SK-N-DZ (cell line): ENCODE measurements at regions not wholly inside any gene's neighbourhood (a gene's known extent, or its start where the extent isn't known, plus 50 kb on each side); places are given as distances from the start of the nearest gene placed in this dataset.

Experiments
- DNase-seq: peaks from one replicate; pipeline ENCODE4 v3.0.0-alpha.2; 2015; ENCODE audit warnings: low spot score

DNA sequence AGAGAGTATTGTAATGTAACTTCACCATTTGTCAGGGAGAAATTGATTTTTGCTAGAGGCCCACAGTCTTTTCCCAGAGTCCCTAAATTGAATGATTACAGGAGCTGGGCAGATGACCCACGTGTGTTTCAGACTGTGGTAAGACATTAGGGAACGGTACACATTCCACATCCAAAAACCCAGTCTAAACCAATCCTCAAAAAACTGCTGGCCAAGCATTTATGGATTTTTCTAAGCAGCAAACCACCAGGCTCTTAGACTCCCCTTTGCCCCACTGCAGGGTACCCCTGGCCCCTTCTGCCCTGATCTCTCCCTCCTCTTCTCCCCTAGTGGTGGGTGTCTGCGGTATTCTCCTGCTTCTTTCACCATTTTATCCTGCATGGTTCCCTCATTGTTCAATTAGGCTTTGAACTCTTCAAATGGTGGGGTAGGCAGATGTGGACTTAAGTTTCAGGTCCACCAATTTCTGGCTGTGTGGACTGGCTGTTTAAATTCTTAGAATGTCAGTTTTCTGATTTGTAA lies 135.5 kb upstream of the SORCS3 start:
- DNase-seq = no peak

DNA sequence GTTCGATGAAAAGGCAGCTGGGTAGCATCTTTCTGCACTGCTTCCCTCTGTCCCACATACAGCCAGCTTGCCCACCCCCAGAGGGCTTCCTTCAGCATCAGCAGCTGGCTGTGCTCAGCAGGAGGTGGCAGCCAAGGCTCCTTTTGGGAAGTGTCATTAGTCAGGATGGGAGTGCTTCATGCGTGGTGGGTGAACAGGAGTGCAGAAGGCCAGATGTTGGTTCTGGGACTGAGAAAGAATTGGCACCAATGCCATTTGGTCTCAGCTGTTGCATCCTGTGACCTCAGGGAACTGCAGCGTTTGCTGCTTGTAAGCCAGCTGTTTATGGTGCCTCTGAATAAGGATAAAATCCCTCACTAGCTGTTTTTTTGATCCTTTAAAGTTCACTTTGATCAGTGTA lies 131.1 kb upstream of the SORCS3 start:
- DNase-seq = no peak

DNA sequence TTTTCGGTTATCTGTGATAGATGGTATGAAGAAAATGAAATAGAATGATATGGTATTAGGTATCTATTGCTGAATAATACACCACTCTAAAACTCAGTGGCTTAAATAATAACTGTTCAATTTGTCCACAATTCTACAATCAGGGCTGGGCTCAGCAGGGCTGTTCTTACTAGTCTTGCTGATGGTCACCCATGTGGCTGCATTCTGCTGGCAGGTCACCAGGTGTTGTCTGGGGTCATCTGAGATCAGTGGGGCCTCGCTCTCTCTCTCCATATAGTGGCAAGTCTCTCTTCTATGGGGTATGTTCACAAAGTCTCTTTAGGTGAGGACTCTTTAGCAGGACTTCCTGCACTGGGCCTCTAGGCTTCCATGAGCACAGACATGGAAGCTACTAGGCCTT lies 130.4 kb upstream of the SORCS3 start:
- DNase-seq = no peak

DNA sequence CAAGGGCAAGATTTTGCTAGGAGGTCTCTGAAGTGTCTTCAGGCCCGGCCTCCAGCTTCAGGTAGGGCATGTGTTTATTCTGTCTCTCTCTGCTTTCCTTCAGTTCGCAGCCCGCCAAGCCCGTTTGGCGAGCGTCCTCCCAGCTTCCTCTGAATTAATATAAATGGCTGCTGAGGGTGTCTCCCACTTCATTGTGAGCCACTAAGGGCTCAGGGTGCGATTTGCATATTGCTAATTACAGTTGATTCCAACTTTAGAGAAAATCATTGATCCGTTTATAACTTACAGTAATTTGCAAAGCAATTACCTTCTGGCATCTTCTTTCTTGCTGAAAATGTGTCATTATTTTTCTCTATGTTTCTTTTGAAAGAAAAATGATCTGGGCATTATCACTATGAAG lies 128.3 kb upstream of the SORCS3 start:
- no peak for DNase-seq

DNA sequence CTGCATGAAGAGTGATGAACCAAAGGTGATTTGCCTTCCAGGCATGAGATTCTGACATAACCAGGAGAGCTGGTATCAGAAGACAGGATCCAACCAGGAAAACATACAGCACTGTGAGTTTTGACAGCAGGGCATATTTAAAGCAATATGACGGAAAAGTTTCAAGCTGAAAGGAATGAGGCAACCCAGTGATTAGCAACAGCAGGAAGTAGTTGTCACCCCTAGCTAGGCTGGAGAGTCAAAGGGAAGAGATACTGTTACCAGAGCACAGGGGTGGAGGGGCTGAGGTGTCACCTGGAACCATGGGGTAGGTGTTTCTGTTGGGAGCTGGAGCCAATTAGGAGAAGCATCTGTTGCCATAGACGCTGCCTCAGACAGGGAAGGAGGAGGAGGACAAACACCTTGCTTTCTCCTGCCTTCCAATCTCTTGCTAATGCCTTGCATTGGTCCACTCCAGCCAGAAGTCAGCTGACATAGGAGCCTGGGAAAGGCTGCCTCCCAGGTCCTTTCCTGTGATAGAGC lies 125.4 kb upstream of the SORCS3 start:
- DNase-seq = no peak

DNA sequence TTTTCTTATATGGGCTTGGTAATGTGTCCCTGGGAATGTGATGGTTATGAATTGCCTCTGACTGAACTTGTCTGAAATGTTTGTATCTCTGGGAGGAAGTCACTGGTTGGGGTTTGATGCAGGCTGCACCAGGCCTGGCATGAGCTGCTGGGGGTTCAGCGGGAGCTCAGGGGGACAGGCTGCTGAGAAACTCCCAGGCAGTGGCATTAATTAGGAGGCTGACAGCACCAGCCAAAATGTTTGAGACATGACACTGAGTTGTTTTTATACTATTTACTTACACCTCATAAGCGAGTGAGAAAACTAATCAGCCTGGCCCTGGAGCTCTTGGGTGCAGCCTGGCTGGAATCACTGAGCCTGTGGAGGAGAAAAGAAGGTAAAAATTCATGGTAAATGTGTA lies 124.1 kb upstream of the SORCS3 start:
- DNase-seq = no peak

DNA sequence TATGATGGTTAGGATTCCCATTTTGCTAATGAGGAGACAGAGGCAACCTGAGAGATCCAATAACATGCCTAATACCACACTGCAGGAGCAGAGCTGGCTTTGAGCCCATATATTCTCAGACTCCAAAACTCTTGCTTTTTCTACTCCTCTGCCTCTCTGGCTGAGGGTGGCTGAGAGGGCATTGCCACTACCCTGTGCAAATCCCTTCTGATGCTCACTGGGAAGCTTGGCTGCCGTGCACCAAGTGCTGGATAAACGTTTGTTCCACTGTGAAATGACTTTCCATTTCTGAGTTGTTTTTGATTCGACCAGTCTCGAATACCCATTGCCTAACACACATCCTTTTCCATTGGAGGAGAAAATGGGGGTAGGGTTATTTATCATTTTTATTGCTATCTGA lies 123.1 kb upstream of the SORCS3 start:
- no peak for DNase-seq

DNA sequence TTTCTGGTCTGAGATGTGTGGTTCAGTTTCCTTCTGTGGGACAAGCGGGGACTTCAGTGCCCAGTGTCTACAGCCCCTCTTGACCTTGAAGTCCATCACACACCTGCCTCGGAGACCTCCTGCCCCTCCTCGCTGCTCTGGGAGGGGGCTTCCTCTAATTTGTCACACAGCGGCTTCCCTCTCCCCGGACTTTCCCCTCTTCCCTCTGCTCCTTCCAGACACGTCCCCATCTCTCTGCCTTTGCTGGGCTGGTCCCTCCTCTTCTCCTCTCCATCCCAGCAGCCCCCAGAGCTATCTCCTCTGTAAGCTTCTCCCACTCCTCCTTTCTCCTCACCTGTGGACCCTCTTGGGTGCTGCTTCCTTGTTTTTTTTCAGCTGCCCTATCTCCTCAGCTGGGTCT lies 122.2 kb upstream of the SORCS3 start:
- DNase-seq = no peak

DNA sequence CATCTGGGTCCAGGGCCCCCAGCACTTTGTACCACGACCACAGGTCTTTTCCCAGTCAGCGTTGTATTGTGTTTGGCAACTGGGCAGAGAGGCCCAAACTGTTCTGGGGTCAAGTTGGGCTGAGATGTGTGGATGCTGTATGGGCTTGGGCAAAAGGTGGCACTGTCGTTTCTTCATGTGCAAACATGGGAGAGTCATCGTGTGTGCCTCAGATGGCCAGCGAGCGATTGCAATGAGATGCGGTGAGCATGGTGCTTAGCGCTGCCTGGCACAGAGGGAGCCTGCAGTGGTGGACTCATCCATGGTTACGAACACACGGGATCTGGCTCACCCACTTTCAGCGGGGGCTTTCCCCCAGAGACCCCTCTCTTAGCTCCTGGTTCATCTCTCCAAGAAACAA lies 120.4 kb upstream of the SORCS3 start:
- no peak for DNase-seq

DNA sequence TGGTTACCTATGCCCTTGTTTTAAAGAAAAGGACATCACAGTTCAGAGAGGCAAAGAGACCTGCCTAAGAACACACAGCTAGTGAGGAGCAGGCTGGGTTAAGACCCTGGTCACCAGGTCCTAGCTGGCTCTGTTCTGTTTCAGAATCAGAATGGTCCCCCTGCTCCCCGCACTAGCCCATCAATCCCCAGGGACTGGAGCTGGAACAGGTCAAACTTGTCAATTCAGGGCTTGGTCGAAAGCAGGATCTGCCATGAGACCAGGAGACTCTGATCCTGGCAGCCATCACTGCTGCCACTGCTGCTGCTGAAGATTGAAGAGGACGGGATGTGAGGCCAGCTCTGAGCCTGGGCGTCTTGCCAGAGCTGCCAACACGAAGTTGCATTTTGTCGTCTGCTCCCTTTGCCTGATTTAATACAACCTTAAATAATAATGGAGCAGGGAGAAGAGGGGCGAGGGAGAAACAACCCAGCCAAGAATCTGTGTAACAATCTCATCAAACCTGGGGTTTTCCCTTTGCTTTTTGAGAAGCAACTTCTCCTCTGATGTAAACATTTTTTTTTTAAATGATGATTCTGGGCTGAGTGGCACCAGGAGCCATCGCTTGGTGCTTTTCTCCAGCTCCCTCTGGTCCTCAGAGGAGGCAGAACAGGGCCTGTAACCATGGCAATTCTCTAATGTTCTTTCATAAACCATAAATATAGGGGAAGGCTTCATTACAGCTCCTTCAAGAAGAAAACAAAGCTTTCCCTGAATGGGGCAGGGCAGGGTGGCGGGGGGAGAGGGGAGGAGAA lies 119.0 kb upstream of the SORCS3 start:
- no peak for DNase-seq

DNA sequence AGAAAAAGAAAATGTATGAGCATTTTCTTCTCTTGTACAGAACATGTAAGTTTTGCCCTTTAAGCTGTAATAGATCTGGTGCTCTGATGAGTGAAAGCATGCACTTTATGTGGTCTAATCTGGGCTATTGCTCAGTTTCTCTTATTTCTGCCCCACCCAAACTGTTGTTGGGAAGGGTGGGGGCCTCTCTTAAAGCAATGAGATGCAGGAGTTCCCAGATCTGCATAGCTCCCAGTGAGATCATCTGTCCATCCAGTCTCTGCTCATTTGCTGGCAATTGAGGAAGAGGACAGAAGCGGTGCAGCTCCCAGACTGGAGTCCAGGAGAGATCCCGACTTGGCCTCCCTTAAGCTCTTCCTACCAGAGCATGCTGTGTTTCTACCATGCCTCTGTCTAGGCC lies 114.9 kb upstream of the SORCS3 start:
- DNase-seq = no peak

DNA sequence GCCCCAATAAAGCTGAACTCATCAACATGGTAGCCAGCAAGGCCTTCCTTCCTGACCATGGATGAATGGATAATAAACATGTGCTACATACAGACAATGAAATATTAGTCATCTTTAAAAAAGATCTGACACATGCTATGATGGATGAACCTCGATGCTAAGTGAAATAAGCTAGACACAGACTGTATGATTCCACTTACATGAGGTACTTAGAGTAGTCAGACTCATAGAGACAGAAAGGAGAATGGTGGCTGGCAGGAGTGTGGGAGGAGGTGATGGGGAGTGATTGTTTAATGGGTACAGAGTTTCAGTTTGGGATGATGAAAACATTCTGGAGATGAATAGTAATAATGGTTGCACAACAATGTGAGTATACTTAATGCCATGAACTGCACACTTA lies 114.1 kb upstream of the SORCS3 start:
- no peak for DNase-seq

DNA sequence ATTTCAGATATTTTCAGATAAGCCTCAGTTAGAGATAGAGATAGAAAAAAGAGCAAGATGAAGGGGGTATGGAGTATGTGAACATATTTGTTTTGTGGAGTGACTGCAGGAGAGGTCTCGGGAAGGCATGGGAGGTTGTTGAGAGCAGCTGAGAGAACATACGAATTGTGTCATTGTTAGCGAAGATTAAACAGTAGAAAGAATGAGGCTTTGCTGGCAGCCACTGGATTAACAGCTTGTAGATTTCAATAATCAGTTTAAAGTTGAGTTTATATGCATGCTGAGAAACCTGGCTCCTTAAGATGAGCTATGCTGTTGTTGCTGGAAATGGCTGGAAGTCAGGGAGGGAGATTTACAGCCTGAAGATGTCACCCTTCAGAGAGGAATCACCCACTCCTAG lies 100.9 kb upstream of the SORCS3 start:
- DNase-seq = no peak

DNA sequence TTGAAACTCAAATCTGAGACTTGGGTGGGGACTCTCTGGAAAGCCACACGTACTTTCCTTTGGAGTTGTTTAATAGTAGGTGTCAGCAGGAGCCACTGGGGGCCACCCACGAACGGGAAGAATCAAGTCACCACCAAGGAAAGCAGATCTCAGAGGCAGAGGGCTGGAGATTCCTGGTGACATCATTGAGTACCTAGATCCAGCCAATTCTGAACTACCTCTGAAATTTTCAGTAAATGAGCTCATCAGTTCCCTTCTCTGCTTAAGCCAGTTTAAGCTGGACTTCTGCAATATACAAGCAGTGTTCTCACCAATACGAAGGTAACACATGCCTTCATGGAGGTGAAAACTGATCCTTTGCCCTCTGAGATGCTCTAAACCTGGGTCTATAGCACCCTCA lies 99.3 kb upstream of the SORCS3 start:
- no peak for DNase-seq

DNA sequence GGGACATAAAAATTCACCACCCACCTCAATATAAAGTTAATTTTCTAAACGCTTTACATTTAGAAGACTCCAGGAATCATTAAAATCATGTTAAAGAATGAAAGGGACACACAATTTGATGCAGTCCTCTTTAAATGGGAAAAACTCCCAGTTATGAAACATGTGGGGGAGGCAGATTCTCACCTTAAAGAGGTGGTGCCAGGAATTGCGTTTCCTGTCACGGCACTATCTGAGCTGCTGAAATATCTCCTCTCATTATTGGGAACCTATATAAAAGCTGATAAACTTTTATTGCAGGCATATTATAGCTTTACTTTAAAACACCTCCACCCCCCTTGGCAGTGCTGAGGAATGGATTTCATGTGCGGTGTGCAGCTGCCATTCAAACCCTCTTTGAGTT lies 94.8 kb upstream of the SORCS3 start:
- DNase-seq = no peak

DNA sequence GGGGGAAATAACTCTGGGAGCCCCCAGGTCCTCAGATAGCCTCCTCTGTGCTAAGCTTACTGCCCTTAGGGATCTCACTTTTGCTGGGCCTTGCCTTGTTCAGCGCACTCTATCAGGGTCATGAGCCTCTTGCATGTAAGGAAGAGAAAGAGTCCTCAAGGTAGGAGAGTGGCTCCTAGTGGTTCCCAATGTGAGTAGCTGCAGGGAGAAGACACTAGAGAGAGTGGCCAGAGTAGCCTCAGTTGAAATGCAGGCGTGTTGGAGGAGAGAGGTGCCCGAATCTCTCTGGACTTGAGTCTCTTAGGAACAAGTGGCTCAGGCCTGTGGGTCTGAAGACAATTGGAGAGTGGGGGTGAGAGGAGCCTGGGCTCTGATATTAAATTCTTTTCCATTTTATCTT lies 94.3 kb upstream of the SORCS3 start:
- DNase-seq = no peak

DNA sequence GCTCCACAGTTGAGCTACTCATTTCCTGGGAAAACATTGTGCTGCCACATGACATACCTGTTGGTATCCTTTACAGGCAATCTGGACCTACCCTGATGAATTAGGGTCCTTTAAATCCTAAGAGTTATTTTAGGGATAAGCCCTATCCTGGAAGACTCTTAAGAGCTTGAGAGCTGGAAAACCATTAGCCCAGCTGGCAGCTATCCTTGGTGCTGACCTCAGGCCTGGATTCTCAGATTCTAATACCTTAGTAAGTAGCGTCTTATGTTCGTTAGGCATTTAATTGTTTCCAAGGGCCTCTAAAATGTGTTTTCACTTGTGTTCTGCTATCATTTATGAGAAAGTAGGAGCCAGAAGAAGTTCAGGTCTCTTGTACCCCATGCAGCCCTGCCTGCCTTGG lies 93.0 kb upstream of the SORCS3 start:
- no peak for DNase-seq

DNA sequence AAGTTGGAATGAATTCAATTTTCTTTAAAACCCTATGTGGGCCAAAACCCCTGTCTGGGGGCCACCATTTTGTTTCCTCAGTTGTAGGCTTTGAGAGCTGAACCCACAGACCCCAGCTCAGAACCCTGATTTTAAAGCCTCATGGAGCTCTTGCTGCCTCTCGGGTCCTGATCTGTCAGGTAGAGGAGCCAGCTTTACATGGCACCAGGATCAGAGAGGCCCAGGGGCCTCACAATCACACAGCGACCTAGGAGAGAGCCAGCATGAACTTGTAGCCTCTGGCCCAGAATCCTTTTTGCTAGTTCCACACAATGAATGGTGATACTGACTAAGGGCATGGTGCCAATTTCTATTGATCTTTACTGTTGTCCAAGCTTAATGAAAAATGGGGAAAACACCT lies 84.3 kb upstream of the SORCS3 start:
- no peak for DNase-seq

DNA sequence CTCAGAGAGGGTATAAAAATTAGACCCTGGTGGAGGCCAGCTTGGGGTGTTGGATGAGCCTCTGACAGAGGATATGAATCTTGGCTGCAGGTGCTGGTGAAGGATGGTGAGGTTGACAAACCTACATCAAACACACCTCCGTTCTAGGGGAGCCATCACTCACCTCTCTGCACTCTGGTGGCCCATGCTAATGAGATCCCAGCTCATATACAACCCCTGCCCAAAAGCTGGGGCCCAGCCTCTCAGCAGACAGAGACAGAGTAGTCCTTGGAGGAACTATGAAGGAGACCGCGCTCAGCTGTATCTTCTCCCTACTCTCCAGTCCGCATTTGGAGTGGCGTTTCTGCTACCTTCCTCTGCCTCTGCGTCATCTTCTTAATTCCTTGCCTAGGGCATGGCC lies 83.1 kb upstream of the SORCS3 start:
- DNase-seq = no peak

DNA sequence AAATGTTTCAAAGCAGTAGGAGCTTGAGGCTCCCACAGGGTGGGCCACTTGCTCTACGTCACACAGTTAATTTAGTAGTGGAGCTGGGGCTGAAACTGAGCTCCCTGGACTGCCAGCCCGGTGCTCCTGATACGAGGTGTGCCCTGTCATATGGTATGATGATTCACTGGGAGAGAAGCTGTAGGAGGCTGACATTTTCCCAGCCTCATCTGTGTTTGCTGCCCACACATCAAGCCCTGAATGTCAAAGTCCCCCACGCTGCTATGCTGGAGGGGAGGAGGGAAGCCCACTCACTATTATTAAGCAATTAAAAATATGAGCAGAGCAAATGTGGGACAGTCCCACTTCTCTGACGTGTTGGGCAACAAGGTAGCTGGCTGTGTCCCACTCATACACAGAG lies 81.2 kb upstream of the SORCS3 start:
- no peak for DNase-seq

DNA sequence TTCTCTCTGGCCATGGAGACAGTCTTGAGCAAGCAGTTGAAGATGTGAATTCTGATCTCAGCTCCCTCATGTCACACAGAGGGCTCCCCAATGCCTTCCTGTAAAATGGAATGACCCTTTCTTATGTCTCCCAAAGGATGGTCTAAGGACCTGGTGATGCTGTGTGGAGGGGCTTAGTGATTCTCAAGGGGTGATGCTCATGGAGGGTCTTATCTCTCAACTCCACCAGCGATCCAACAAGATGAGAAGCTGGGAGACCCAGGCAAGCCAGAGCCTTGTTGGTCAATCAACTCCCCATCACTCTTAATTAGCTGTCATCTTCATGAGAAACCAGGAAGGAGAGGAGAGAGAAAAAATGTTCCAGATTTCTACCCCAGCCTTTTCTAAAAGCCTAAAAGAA lies 78.0 kb upstream of the SORCS3 start:
- DNase-seq = no peak

DNA sequence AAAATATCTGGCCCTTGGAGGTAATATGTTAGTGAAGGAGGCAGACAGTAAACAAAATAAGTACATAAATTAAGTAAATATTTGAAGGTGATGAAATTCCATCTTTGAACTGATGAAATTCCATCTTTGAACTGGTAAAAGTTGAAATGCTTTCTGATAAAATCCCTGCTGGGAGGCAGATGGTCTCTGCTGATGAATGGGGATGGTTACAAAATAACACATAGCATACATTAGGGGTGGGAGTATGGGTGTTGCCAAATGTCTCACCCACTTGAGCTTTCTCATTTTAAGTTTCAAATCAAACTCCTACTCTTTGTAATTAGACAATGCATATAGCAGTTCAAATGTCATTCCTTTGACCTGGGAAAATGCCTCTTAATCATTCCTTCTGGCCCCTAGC lies 77.5 kb upstream of the SORCS3 start:
- DNase-seq = no peak

DNA sequence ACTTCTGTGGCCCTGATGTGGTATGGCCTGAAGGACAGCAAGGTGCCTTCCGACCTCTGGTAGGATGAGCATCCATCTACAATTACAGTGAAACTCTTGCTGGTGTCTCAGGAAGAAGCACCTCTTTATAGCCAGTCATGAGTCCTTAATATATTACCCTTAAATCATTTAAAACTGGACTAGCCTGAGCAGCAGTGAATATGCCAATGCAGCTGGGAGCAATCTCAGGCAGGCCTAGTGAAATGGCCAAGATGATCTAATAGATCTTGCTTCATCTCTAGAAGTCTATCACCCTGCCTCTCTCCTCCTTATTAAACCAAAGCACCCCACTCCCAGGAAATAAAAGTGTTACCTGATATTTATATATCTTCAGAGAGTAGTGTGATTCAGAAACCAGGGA lies 66.7 kb upstream of the SORCS3 start:
- DNase-seq = no peak

DNA sequence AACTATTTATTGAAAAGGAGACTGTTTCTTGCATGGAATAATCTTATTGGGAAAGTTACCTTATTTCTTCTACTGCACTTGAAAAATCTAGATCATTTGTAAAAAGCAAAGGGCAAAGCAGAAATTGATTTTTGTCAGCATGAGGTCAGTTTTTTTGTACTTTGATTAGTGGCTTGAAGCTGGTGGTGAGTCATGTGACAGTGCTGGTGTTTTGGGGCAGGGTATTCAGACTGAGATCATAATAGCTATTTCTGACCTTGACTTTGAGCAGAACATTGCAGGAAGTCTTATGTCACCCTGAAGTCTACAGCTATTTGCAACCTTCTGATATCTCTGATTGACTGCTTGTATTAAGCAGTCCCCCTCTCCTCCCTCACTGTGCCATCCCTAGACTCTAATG lies 66.3 kb upstream of the SORCS3 start:
- no peak for DNase-seq
